ENCODE measurements at regions not wholly inside any gene's neighbourhood (a gene's known extent, or its start where the extent isn't known, plus 50 kb on each side); places are given as distances from the start of the nearest gene placed in this dataset.
"Not testable (repeated sequence)": the region's sequence is repeated elsewhere in the genome, so short reads cannot be mapped to it uniquely, and the experiment has no call there.

- no peak for DNase-seq (ENCODE audit: insufficient read length, low spot score)
- FAIRE-seq: no peak
- TF ChIP-seq TAF1 (IDR thresholded peaks at IDR 0.05; ENCODE audit: low read depth, low read length) (no peak), POLR2AphosphoS5 (IDR thresholded peaks at IDR 0.05; ENCODE audit: low read depth, low read length) (no peak), POU2F2 (IDR thresholded peaks at IDR 0.05; ENCODE audit: low read depth, low read length) (no peak), POLR2A (IDR thresholded peaks at IDR 0.05; ENCODE audit: low read depth, low read length) (no peak), PAX5 (IDR thresholded peaks at IDR 0.05; ENCODE audit: insufficient read depth, low read length, severe bottlenecking) (no peak), SPI1 (IDR thresholded peaks at IDR 0.05; ENCODE audit: low read depth, low read length) (no peak)
These were observed 290.8 kb upstream of the LUZP2 start for GRCh38 chr11:24206030-24206429.

- no peak for TF ChIP-seq TAF1 (IDR thresholded peaks at IDR 0.05; ENCODE audit: low read depth, low read length)
- no peak for TF ChIP-seq SPI1 (IDR thresholded peaks at IDR 0.05; ENCODE audit: low read depth, low read length)
- DNase-seq (ENCODE audit: insufficient read length, low spot score): no peak
- FAIRE-seq: no peak
These were observed 290.3 kb upstream of the LUZP2 start for GRCh38 chr11:24206511-24206910.

- no peak for FAIRE-seq
- TF ChIP-seq SPI1 (IDR thresholded peaks at IDR 0.05; ENCODE audit: low read depth, low read length): no peak
- no peak for TF ChIP-seq PAX5 (IDR thresholded peaks at IDR 0.05; ENCODE audit: insufficient read depth, low read length, severe bottlenecking)
- no peak for TF ChIP-seq POLR2AphosphoS5 (IDR thresholded peaks at IDR 0.05; ENCODE audit: low read depth, low read length)
- TF ChIP-seq TAF1 (IDR thresholded peaks at IDR 0.05; ENCODE audit: low read depth, low read length): no peak
- TF ChIP-seq POU2F2 (IDR thresholded peaks at IDR 0.05; ENCODE audit: low read depth, low read length): no peak
- no peak for TF ChIP-seq POLR2A (IDR thresholded peaks at IDR 0.05; ENCODE audit: low read depth, low read length)
- DNase-seq (ENCODE audit: insufficient read length, low spot score): no peak
These were observed 280.4 kb upstream of the LUZP2 start for GRCh38 chr11:24216488-24216887.

GRCh38 chr11:24217319-24217718, 279.5 kb upstream of the LUZP2 start:
- not testable (repeated sequence) for FAIRE-seq; DNase-seq (ENCODE audit: insufficient read length, low spot score)

GRCh38 chr11:24225501-24225900, 271.4 kb upstream of the LUZP2 start:
- TF ChIP-seq PAX5 (IDR thresholded peaks at IDR 0.05; ENCODE audit: insufficient read depth, low read length, severe bottlenecking) (no peak), POU2F2 (IDR thresholded peaks at IDR 0.05; ENCODE audit: low read depth, low read length) (no peak)
- FAIRE-seq (no peak), DNase-seq (ENCODE audit: insufficient read length, low spot score) (no peak)

- no peak for FAIRE-seq
- no peak for DNase-seq (ENCODE audit: insufficient read length, low spot score)
- TF ChIP-seq TAF1 (IDR thresholded peaks at IDR 0.05; ENCODE audit: low read depth, low read length): no peak
These were observed 270.2 kb upstream of the LUZP2 start for GRCh38 chr11:24226606-24227005.

- FAIRE-seq (no peak), DNase-seq (ENCODE audit: insufficient read length, low spot score) (no peak)
- TF ChIP-seq POU2F2 (IDR thresholded peaks at IDR 0.05; ENCODE audit: low read depth, low read length) (no peak), POLR2A (IDR thresholded peaks at IDR 0.05; ENCODE audit: low read depth, low read length) (no peak), SPI1 (IDR thresholded peaks at IDR 0.05; ENCODE audit: low read depth, low read length) (no peak), TAF1 (IDR thresholded peaks at IDR 0.05; ENCODE audit: low read depth, low read length) (no peak), POLR2AphosphoS5 (IDR thresholded peaks at IDR 0.05; ENCODE audit: low read depth, low read length) (no peak), PAX5 (IDR thresholded peaks at IDR 0.05; ENCODE audit: insufficient read depth, low read length, severe bottlenecking) (no peak)
These were observed 263.8 kb upstream of the LUZP2 start for GRCh38 chr11:24233041-24233440.

- TF ChIP-seq SPI1 (IDR thresholded peaks at IDR 0.05; ENCODE audit: low read depth, low read length) (no peak), TAF1 (IDR thresholded peaks at IDR 0.05; ENCODE audit: low read depth, low read length) (no peak), POLR2AphosphoS5 (IDR thresholded peaks at IDR 0.05; ENCODE audit: low read depth, low read length) (no peak), POLR2A (IDR thresholded peaks at IDR 0.05; ENCODE audit: low read depth, low read length) (no peak), POU2F2 (IDR thresholded peaks at IDR 0.05; ENCODE audit: low read depth, low read length) (no peak), PAX5 (IDR thresholded peaks at IDR 0.05; ENCODE audit: insufficient read depth, low read length, severe bottlenecking) (no peak)
- FAIRE-seq (no peak), DNase-seq (ENCODE audit: insufficient read length, low spot score) (no peak)
These were observed 261.9 kb upstream of the LUZP2 start for GRCh38 chr11:24234822-24235508.

- FAIRE-seq: no peak
- DNase-seq (ENCODE audit: insufficient read length, low spot score): no peak
- TF ChIP-seq SPI1 (IDR thresholded peaks at IDR 0.05; ENCODE audit: low read depth, low read length) (no peak), TAF1 (IDR thresholded peaks at IDR 0.05; ENCODE audit: low read depth, low read length) (no peak), POLR2AphosphoS5 (IDR thresholded peaks at IDR 0.05; ENCODE audit: low read depth, low read length) (no peak), POU2F2 (IDR thresholded peaks at IDR 0.05; ENCODE audit: low read depth, low read length) (no peak), POLR2A (IDR thresholded peaks at IDR 0.05; ENCODE audit: low read depth, low read length) (no peak), PAX5 (IDR thresholded peaks at IDR 0.05; ENCODE audit: insufficient read depth, low read length, severe bottlenecking) (no peak)
These were observed 257.8 kb upstream of the LUZP2 start for GRCh38 chr11:24238771-24239645.

GRCh38 chr11:24239930-24240329, 256.9 kb upstream of the LUZP2 start:
- no peak for DNase-seq (ENCODE audit: insufficient read length, low spot score)
- FAIRE-seq: no peak
- no peak for TF ChIP-seq POLR2A (IDR thresholded peaks at IDR 0.05; ENCODE audit: low read depth, low read length)
- no peak for TF ChIP-seq TAF1 (IDR thresholded peaks at IDR 0.05; ENCODE audit: low read depth, low read length)
